HepG2 (cell line): ENCODE measurements at regions not wholly inside any gene's neighbourhood (a gene's known extent, or its start where the extent isn't known, plus 50 kb on each side); places are given as distances from the start of the nearest gene placed in this dataset.

Experiments used
- ATAC-seq: fragments of 200-7000 bp; cut with Tn5 transposase; 3 replicates; pipeline ENCODE4 v1.9.1; 2020; ENCODE audit warnings: mild to moderate bottlenecking, moderate library complexity
- BruUV-seq: library from RNA; stranded (reverse); fragments of 400-500 nt; replicated peaks from 2 replicates; lab custom pipeline; 2021; lab: Mats Ljungman, UMichigan
- CTCF ChIA-PET: fragments of 300-600 bp; formaldehyde crosslinking; extraction: SDS; loops from one replicate; lab custom pipeline; 2021; ENCODE audit warnings: low total read pairs, inconsistent platforms, low intra/inter-chr PET ratio; lab: Yijun Ruan, JAX
- POLR2A ChIA-PET: fragments of 350-600 bp; sonication (Branson Sonifier 250); formaldehyde crosslinking; loops from one replicate; lab custom pipeline; 2020; ENCODE audit warnings: antibody characterized with exemption, inconsistent platforms; lab: Yijun Ruan, JAX
- DNase-seq: peaks from one replicate; pipeline ENCODE4 v3.0.0-alpha.2; 2015; ENCODE audit warnings: low spot score
- FAIRE-seq: peaks from 3 replicates; lab custom pipeline; 2011; peaks lifted over from hg19 to GRCh38; lab: Jason Lieb, UNC
- H2AFZ ChIP-seq: one replicate; pipeline ENCODE4 v1.6.1; 2011; ENCODE audit warnings: low read length, inconsistent platforms
- H3K27ac ChIP-seq: fragments of 300-600 bp; 3 replicates; pipeline ENCODE4 v1.8.0; 2011; ENCODE audit warnings: mixed run types, mild to moderate bottlenecking, mixed read lengths, low read length, inconsistent platforms; ENCODE audit not compliant: insufficient read depth; ENCODE audit errors: extremely low read length
- H3K27me3 ChIP-seq, 2 experiments: fragments of 200-600 bp in 1 of 2; 2 replicates in 1 of 2; 3 replicates in 1 of 2; pipeline versions ENCODE4 v1.6.0 to v1.8.0; 2011; ENCODE audit warnings: low read length in 2 of 2, mild to moderate bottlenecking in 2 of 2, moderate library complexity in 2 of 2, inconsistent platforms in 1 of 2; ENCODE audit not compliant: insufficient read depth in 2 of 2, control insufficient read depth in 1 of 2
- H3K36me3 ChIP-seq, 2 experiments: fragments of 200-600 bp in 1 of 2; replicated peaks in 1 of 2; 2 replicates in 1 of 2; 3 replicates in 1 of 2; pipeline versions ENCODE4 v1.5.1 to v1.8.0; 2011; ENCODE audit warnings: low read length in 2 of 2, inconsistent platforms in 1 of 2; ENCODE audit not compliant: insufficient read depth in 2 of 2, control insufficient read depth in 1 of 2
- H3K4me1 ChIP-seq: 2 replicates; pipeline ENCODE4 v1.5.1; 2012; ENCODE audit warnings: low read length, inconsistent platforms; ENCODE audit not compliant: insufficient read depth
- H3K4me2 ChIP-seq: 2 replicates; pipeline ENCODE4 v1.6.0; 2011; ENCODE audit warnings: low read depth, low read length, inconsistent platforms
- H3K4me3 ChIP-seq, 3 experiments: fragments of 200-600 bp in 1 of 3; sonication (generic), shearing (Covaris generic) in 1 of 3; replicated peaks in 1 of 3; 2 replicates each; pipeline ENCODE4 v1.5.1; 2011 to 2016; ENCODE audit warnings: low read length in 3 of 3, inconsistent platforms in 2 of 3, low read depth in 2 of 3, mild to moderate bottlenecking in 2 of 3, control low read depth in 1 of 3, mixed read lengths in 1 of 3; ENCODE audit not compliant: insufficient read depth in 1 of 3
- H3K79me2 ChIP-seq: one replicate; pipeline ENCODE4 v1.6.1; 2011; ENCODE audit warnings: low read length, inconsistent platforms; ENCODE audit not compliant: insufficient read depth
- H3K9ac ChIP-seq: 2 replicates; pipeline ENCODE4 v1.6.0; 2011; ENCODE audit warnings: mild to moderate bottlenecking, low read depth, low read length, inconsistent platforms; ENCODE audit not compliant: insufficient read depth
- H3K9me3 ChIP-seq: 2 replicates; pipeline ENCODE4 v1.5.1; 2012; ENCODE audit warnings: mild to moderate bottlenecking, low read length
- H4K20me1 ChIP-seq: 2 replicates; pipeline ENCODE4 v1.6.0; 2011; ENCODE audit warnings: inconsistent platforms, mild to moderate bottlenecking, low read length, moderate library complexity; ENCODE audit not compliant: insufficient read depth
- ZNF383 ChIP-seq: sonication (generic); formaldehyde crosslinking; IDR thresholded peaks from 2 replicates; pipeline ENCODE4 v1.4.0; 2020; ENCODE audit warnings: missing genetic modification reagents, mild to moderate bottlenecking, borderline replicate concordance
- ZNF468 ChIP-seq: sonication (generic); formaldehyde crosslinking; IDR thresholded peaks from 2 replicates; pipeline ENCODE4 v1.8.0; 2022; ENCODE audit warnings: mild to moderate bottlenecking, moderate library complexity, missing genetic modification reagents
- ZNF652 ChIP-seq: IDR thresholded peaks from 2 replicates; pipeline ENCODE4 v1.6.1; 2016; ENCODE audit warnings: low read depth, borderline replicate concordance
- ZSCAN5A ChIP-seq: sonication (generic); formaldehyde crosslinking; IDR thresholded peaks from 2 replicates; pipeline ENCODE4 v1.8.0; 2022; ENCODE audit warnings: mild to moderate bottlenecking, missing genetic modification reagents, borderline replicate concordance
- WGBS: methylation state at CpG from one replicate; pipeline ENCODE4 v1.1.6; 2017; ENCODE audit warnings: low lambda C conversion rate; 5-methylcytosine and 5-hydroxymethylcytosine counted together
- in situ Hi-C: cut with HindIII; loops from 2 replicates; pipeline ENCODE4 v1.10.0; 2017; ENCODE audit warnings: low pct_unique_long_range_greater_than_20kb; ENCODE audit not compliant: extremely low pct_ligation_motif_present
- intact Hi-C: fragments of 100-400 bp; cut with micrococcal nuclease; formaldehyde crosslinking; loops from one replicate; pipeline ENCODE4 v1.10.0; 2022; ENCODE audit not compliant: unreplicated experiment

- H4K20me1 ChIP-seq: no peaks in the 10 kb centered on the region
- no peak for ATAC-seq
- H3K36me3 ChIP-seq: no peaks in the 10 kb centered on the region
- H3K27me3 ChIP-seq: no peaks in the 10 kb centered on the region; a peak in 1 of 5 replicates
- POLR2A ChIA-PET: no interaction called here
- no peak overlapping the region for H3K4me3 ChIP-seq
- TF ChIP-seq ZNF383 (CRISPR knock-in tag): no peak
- TF ChIP-seq ZNF652 (CRISPR knock-in tag): no peak
- no peak for TF ChIP-seq ZSCAN5A (CRISPR knock-in tag)
- TF ChIP-seq, all 625 proteins: peak for 0
- Histone ChIP-seq H2AFZ (no peak overlapping the region), H3K4me2 (no peak overlapping the region), H3K79me2 (no peaks in the 10 kb centered on the region), H3K4me1 (peaks cover 28% of the 10 kb centered on the region), H3K9ac (no peak overlapping the region), H3K27ac (no peak overlapping the region), H3K9me3 (no peaks in the 10 kb centered on the region)
- intact Hi-C loops (no loop called here), in situ Hi-C loops (no loop called here)
- DNase-seq (no peak), FAIRE-seq (no peak)
- BruUV-seq: no TSS peak
- CTCF ChIA-PET: no interaction called here
- 94% methylated on average over 11 of the region's 15 CpGs for WGBS
These were observed 106.7 kb upstream of the MSX1 start for GRCh38 chr4:4752576-4753401.

- ChIA-PET POLR2A (no interaction called here), CTCF (no interaction called here)
- no TSS peak for BruUV-seq
- Histone ChIP-seq H3K27ac (no peak overlapping the region), H4K20me1 (no peaks in the 10 kb centered on the region), H3K4me3 (no peak overlapping the region), H3K27me3 (no peaks in the 10 kb centered on the region), H3K79me2 (no peaks in the 10 kb centered on the region), H3K4me1 (peaks cover 24% of the 10 kb centered on the region), H3K36me3 (no peaks in the 10 kb centered on the region), H3K4me2 (no peak overlapping the region), H3K9me3 (peaks cover 3% of the 10 kb centered on the region), H2AFZ (no peak overlapping the region), H3K9ac (no peak overlapping the region)
- no peak for TF ChIP-seq ZNF468
- FAIRE-seq: no peak
- in situ Hi-C loops: no loop called here
- no peak for ATAC-seq
- WGBS: 94% methylated on average over 11 of the region's 12 CpGs
- no peak for DNase-seq
- intact Hi-C loops: no loop called here
These were observed 107.4 kb upstream of the MSX1 start for GRCh38 chr4:4752025-4752424.
